Fibroblast of peridontal ligament (primary cell): ENCODE measurements at regions not wholly inside any gene's neighbourhood (a gene's known extent, or its start where the extent isn't known, plus 50 kb on each side); places are given as distances from the start of the nearest gene placed in this dataset.

Source experiments
- DNase-seq: peaks from one replicate; pipeline ENCODE4 v3.0.0-alpha.2; 2010; ENCODE audit errors: extremely low read depth

DNA sequence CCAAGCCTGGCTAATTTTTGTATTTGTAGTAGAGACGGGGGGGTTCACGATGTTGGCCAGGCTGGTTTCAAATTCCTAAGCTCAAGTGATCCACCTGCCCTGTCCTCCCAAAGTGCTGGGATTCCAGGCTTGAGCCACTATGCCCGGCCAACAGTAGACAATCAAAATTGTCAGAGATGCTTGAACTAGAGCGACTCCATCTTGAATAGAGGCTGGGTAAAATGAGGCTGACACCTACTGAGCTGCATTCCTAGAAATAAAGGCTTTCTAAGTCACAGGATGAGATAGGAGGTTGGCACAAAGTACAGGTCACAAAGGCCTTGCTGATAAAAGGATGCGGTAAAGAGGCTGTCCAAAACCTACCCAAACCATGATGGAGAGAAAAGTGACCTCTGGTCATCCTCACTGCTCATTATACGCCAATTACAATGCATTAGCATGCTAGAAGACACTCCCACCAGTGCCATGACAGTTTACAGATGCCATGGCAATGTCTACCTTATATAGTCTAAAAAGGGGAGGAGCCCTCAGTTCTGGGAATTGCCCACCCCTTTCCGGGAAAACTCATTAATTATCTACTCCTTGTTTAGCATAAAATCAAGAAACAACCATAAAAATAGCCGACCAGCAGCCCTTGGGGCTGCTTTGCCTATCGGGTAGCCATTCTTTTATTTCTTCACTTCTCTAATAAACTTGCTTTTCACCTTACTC, 134.5 kb downstream of the BAMBI start:
- DNase-seq: no peak

DNA sequence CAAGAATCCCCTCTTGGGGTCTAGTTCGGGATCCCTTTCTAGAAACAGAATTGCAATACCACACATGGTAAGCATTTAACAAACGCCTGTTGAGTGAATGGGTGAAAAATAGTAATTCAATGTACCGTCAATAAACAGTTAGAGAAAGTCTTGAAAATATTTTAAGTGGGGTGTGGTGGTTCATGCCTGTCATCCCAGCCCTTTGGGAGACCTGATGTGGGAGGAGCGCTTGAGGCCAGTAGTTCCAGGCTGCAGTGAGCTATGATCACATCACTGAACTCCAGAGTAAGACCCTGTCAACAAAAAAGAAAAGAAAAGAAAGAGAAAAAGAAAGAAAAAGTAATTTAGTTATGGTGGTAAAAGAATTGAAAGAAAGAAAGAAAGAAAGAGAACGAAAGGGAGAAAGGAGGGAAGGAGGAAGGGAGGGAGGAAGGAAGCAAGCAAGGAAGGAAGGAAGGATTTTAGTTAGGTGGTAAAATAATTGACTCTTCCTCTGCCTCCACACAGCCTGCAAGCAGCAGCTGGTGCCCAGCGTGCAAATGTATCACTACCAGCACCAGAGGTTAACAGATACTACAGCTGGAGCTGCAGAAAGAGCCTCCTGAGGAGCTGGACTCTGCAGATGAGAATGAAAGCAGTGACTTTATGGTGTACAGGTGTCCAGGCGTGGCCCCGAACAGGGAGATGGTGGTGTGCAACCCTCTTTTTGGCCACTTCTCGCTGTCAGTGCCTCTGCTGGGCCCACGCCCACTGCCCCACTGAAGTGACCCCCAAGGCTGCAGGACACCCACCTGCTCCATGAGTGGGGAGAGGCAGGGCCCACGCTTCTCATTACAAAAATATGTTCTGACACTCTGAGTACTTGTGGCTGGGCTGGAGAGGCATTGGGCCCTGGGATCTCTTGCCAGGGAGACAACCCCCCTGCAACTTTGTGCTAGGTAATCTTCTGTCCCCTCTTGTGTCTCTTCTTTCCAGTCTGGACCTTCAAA, 135.4 kb downstream of the BAMBI start:
- no peak for DNase-seq

DNA sequence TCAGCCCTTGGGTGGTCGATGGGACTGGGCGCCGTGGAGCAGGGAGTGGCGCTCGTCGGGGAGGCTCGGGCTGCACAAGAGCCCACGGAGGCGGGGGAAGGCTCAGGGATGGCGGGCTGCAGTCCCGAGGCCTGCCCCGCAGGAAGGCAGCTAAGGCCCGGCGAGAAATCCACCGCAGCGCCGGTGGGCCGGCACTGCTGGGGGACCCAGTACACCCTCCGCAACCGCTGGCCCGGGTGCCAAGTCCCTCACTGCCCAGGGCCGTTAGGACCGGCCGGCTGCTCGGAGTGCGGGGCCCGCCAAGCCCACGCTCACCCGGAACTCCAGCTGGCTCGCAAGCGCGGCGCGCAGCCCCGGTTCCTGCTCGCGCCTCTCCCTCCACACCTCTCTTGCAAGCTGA, 138.4 kb downstream of the BAMBI start:
- DNase-seq: no peak

DNA sequence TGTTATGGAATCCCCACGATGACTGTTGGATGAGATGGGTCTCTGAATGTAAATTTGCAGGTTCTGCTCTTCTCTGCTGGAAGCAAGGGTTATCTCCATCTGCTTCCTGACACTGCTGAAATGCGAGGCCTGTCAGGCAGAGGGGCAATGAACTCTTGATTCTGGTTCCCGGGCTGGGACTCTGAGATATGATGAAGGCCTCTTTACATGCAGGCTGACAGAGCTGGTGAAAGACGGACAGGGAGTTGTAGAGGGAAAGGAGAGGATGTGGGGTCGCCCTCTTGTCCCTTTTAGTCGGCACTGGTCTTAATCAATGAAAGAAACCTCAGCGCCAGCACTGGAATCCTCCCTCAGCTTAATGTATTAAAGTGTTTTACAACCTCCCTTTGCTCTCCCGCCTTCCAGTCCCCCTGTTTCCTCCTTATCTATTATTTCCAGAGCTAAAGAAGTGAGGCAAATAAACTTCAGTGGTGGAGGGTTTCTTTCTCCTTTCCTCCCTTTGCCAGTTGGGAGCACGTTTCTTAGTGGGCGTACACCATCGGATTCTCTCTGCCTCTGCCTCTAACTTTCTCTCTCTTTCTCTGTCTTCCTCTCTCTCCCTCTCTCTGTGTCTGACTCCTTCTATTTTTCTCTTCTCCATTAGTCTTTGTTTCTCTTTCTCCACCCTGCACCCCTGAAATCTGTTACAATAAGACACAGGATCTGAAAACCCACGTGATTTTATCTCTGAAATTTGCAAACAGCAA, 145.6 kb downstream of the BAMBI start:
- no peak for DNase-seq

DNA sequence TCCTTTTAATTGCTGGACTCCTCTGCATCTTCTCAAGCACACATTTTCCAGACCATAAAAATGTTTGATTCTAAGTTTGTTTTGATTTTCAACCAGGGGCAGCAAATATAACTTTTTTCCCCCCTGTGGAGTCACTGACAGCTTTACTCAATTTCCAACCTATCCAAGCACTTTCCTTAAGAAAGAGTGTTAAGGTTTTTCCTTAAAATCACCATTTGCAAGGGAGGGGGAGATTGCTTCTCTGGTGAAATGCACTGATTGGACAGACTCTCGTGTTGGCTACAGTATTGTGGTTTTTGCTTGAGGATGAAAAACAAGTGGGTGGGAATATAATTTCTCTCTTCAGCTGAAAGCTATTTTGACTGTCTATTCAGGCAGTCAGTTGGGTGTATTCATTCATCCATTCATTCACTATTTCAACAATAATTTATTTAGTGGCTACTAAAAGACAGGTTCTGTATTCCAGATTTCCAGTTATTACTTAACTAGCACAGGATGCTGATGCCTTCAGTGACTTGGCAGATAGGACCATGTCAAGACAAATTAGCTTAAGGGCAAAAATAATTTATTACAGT, 146.3 kb downstream of the BAMBI start:
- DNase-seq: no peak

DNA sequence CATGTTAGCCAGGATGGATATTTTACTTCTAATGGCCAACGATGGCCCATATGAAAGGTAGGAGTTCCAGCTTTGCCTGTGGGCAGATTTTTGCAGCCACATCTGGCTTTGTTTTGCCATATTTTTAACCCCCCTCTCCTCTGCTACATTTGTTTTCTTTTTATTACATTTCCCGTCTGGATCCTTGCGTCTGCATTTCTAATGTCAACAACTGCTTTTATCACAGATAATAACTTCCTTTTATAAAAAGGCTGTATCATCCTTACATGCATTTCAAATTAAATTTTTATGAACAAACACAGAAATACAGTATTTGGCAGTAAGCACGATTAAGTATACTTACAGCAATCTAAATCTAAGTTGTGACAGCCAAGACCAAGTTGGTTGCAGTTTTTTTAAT, 156.0 kb downstream of the BAMBI start:
- DNase-seq: no peak

DNA sequence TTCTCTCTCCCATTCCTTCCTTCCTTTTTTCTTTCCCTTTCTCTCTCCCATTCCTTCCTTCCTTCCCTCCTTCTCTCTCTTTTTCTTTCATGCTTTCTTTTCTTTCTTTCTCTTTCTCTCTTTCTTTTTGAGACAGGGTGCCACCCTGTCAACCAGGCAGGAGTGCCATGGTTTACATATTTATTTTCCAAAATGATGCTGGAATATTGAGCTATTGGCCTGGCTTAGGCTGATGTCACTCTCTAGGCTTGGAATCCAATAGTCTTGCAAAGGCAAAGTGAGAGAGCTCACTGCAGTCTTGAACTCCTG, 159.1 kb downstream of the BAMBI start:
- no peak for DNase-seq

DNA sequence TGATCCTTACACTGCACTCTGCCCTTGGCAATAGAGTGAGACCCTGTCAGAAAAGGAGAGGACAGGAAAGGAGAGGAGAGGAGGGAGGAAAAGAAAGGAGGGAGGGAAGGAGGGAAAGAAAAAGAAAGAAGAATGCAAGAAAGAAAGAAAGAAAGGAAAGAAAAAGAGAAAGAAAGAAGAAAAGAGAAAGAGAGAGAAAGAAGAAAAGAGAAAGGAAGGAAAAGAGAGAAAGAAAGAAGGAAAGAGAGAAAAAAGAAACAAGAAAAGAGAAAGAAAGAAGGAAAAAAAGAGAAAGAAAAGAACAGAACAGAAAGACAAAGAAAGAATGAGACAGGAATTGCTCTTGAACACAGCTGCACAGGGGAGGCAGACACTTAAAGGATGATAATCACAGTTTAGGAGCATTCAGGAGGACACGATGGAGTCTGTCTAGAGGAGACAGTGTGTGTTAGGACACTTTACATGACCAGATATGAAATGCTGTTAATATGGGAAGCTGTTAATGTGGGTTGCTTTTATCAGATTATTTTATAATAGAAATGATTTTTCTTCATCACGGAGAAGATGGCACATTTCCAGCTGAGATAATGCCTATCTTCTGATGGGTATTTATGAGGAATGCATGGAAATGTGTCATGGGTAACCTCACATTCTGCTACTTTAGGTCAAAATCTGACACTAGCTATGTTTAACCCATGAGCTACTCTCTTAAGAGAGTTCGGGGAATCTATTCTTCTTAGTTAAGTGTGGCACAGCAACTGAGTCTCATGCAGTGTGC, 160.5 kb downstream of the BAMBI start:
- no peak for DNase-seq

DNA sequence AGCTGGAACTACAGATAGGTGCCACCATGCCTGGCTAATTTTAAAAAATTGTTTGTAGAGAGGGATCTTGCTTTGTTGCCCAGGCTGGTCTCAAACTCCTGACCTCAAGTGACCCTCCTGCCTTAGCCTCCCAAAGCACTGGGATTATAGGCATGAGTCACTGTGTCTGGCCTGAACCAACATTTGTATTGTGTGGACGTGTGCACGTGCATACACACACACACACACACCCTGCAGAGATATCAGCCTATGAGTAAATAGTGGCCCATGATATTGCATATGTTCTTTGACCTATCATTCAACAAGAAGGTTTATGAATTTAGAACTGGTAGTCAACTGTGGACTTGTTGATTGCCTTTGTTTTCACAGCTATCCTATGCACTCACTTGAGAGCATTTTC, 161.6 kb downstream of the BAMBI start:
- DNase-seq: no peak

DNA sequence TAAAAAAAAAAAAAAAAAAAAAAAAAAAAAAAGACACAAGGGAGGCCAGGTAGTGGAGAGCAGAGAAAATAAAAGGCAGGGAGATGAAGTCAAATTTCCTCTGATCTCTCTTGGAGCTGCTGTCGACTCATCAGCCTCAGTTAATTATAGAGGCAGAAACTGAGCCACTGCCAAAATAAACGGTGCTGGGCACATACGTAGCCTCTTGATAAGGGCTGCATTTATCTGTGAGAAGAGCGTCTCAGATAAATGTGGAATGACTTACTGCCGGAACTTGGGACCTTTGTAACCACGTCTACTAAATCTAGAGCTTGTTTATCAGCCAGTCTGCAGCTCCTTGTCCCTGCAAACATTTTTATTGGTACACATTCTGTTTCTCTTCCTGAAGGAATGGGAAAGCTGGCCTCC, 162.3 kb downstream of the BAMBI start:
- peak; percentile 27 for DNase-seq

DNA sequence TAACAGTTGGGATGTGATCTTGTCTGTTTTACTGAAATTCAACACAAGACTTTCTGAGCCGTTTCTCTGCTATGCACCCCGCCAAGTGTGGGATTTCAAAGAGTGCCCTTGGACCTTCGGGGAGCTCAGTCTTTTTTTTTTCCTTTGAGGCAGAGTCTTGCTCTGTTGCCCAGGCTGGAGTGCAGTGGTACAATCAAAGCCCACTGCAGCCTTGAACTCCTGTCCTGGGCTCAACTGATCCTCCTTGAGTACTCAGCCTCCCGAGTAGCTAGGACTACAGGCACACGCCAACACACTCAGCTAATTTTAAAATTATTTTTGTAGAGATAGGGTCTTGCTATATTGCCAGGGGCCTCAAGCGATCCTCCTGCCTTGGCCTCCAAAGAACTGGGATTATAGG, 162.9 kb downstream of the BAMBI start:
- no peak for DNase-seq

DNA sequence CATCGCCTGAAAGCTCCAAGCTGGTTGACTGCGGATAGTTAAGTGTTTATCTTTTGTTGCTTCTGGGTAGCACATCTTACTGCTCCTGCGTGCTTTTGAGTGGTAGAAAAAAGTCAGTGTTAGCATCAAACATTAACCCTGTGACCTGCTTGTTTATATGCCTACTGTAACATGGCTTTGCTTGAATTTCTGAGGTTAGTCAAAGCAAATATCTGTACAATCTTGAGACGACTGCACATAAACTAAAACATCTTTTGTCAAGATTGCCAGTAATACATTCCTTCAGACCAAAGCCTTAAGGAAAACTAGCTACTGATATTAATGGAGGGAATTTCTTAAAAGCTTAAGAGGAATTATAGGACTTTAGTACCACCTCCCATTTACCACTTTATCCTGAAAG, 163.7 kb downstream of the BAMBI start:
- peak; percentile 79 for DNase-seq

DNA sequence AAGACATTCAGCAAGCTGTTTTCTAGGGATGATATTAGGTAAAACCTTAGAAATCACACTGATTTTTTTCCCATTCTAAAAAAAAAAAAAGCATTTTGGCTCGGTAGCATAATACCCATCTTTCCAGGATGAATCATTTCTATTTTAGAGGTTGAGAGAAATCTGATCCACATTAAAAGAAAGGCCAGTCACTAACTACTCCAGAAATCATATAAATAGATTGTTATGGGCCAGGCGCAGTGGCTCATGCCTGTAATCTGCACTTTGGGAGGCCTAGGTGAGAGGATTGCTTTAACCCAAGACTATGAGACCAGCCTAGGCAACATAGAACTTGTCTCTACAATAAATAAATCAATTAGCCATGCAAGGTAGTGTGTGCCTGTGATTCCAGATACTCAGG, 164.3 kb downstream of the BAMBI start:
- peak; percentile 84 for DNase-seq

DNA sequence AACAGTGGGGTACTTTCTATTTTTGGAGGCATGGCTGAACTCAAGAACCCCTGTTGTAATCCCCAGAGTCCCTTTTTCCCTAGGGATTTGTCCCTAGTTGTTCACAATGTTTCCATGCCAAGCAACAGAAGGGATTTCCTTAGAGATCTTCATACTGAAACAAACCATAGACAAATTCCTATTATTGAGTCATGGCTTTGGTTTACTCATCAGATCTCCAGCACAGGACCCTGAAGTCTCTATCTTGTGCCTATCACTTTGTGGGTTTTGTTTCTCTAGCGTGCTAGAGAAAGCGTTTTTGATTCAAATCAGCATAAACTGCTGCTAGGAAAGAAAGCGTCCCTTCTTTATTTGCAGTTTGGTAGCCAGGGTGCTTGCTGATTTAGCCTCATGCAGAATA, 165.0 kb downstream of the BAMBI start:
- peak; percentile 90 for DNase-seq

DNA sequence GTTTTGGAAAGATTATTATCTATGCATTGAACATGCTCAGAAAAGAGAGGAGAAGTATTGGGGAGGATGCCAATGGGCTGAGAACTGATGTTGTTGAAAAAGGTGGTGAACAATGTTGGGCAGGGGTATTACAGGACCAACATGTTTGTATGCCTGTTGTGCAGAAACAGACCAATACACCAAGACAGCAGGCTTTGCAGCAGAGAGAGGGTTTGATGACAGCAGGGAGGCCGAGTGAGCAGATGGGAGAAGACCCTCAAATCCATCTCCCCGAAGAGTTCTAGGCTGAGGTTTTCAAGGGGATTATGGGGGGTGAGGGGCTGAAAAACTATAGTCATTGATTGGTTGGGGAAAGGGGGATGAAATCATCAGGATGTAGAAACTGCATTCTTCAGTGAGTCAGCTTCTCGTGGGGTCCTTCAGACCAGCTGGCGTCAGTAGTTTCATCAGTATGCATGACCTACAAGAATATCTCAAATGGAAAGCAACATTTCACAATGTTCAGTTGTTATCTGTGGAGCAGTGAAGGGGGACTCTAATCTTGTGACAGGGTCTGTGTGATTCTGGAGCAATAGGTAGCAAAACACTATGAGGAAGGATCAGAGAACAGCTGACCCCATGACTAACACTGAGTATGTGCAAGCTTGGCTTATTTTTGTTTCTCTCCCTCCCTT, 167.8 kb downstream of the BAMBI start:
- DNase-seq: peak; percentile 83

DNA sequence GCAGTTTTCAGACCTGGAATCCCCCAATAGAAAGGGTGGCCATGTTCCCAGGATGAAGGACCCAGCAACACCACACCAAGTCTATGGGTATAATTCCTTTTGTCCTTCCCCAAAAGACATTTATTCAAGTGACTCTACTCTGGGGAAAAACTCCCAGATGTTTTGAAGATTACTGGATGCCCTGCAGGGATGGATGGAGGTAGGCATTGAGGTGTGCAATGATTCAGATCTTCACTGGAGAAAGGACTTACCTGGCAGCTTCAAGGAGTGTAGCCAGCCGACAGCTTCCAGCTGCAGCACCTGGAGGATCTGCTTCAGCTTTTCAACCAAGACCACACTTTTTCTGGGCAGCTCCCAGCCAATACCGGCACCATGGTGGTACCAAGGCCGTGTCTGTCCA, 172.0 kb downstream of the BAMBI start:
- no peak for DNase-seq

DNA sequence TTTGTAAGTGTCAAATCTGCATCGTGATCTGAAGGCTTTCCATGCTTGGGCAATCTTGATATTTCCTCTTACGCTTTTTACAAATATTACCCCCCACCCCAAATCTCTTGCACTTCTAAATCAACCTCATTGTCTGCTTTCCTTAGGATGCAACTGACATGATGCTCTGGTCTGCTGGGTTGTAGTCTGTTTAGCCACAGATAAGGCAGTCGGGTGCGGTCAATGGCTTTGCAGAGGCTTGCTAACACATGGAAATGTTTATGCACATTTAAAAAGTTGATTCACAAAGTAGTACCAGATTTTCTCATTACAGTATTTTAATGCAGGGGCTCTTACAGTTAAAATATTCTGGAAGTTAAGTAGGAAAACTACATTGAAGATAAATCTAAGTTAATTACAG, 172.5 kb downstream of the BAMBI start:
- DNase-seq: peak; percentile 43

DNA sequence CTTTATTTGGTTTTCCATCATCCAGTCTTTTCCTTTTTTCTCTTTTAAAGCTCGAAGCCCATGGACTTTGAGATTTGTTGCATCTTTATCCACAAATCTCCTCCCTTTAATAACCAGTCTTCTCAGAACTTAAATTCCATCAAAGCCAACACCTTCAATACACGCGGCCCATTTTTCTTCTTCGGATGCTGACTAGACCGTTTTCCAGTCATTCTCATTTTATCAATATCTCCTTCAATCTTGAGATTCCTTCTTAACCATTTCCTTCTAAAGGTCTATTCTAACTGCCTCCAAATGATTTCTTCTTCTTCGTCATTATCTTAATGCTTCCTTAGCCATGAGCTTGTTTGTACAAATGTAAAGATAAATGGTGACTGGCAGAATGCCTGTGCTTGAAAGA, 173.5 kb downstream of the BAMBI start:
- DNase-seq: no peak

DNA sequence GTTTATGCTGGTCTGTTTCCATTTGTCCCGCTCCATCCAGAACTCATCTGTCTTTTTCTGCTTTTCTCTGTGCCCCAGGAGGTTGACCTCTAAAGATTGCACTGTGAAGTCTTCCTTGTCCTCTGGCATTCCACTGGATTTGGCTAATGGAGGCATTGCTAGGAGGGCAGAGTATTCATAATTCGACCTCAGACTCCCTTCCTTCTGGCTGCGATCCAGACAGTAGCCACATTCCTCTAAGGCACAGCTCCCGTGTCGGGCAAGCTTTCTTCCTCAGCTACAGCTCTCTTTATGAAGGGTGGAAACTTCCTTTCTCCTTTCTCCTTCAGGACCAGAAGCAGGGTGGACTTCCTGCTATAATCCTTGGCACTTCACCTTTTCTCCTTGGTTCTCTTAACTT, 175.9 kb downstream of the BAMBI start:
- no peak for DNase-seq

DNA sequence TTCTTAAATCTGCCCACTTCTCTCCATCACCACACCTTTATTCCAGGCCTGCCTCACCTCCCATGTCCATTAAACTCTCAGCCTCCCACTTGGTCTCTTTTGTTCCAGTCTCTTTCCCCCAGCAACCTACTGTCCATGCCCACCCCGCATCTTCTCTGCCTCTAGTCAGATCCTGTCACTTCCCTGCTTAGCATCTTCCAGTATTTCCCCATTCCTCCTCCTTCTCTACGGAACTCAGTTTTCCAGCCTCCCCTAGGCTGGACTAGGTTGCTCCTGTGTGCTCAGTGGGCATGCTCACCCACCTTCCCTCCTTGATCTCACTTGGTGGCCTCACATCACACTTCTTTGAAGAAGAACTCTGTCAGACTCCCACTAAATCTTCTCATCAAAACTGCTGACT, 179.8 kb downstream of the BAMBI start:
- DNase-seq: no peak

DNA sequence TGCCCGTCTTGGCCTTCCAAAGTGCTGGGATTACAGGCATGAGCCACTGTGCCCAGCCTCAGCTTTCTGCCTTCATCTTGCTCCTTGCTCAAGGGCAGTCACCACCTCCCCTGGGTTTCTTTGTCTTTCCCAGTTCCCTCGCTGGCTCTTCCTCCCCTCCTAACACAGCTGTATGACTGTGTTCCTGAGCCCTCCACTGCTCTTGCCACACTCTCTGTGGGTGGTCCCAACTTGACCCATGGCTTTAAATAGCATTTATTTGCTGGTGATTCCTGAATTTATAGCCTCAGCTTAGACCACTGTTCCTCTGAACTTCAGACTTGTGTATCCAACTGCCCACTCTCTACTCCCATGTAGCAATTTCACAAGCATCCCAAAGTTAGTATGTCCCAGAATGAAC, 181.3 kb downstream of the BAMBI start:
- DNase-seq: no peak
